ENCODE measurements at regions not wholly inside any gene's neighbourhood (a gene's known extent, or its start where the extent isn't known, plus 50 kb on each side); places are given as distances from the start of the nearest gene placed in this dataset.

- TF ChIP-seq POLR2AphosphoS5 (IDR thresholded peaks at IDR 0.05) (no peak), POLR2A (IDR thresholded peaks at IDR 0.05) (no peak)
- intact Hi-C loops (cut with DNase I; ENCODE audit: low total_unique reads), result no loop called here
- H3K27me3 ChIP-seq, result no peaks in the 10 kb centered on the region
- no peak overlapping the region for H3K27ac ChIP-seq
- H3K4me3 ChIP-seq, result no peak overlapping the region
- H3K9me3 ChIP-seq, result peaks cover 0 to 13% of the 10 kb centered on the region in 2 donors
- DNase-seq (ENCODE audit: low spot score in 2 of 2), result no peak
- H3K4me1 ChIP-seq, result no peaks in the 10 kb centered on the region
- H3K36me3 ChIP-seq, result no peaks in the 10 kb centered on the region
Observed at GRCh38 chr11:112455791-112456190, 195.1 kb upstream of the PLET1 start.

- intact Hi-C loops (cut with DNase I; ENCODE audit: low total_unique reads), result no loop called here
- Histone ChIP-seq H3K9me3 (peaks cover 0 to 13% of the 10 kb centered on the region in 2 donors), H3K4me1 (no peaks in the 10 kb centered on the region), H3K36me3 (no peaks in the 10 kb centered on the region), H3K27ac (no peak overlapping the region), H3K4me3 (no peak overlapping the region), H3K27me3 (no peaks in the 10 kb centered on the region)
- no peak for TF ChIP-seq POLR2A (IDR thresholded peaks at IDR 0.05)
- no peak for TF ChIP-seq POLR2AphosphoS5 (IDR thresholded peaks at IDR 0.05)
- TF ChIP-seq CTCF (IDR thresholded peaks at IDR 0.05), result no peak
- no peak for DNase-seq (ENCODE audit: low spot score in 2 of 2)
Observed at GRCh38 chr11:112457532-112457931, 196.9 kb upstream of the PLET1 start.

GRCh38 chr11:112459001-112459400, 198.3 kb upstream of the PLET1 start:
- Histone ChIP-seq H3K36me3 (no peaks in the 10 kb centered on the region), H3K27me3 (no peaks in the 10 kb centered on the region), H3K27ac (no peak overlapping the region), H3K9me3 (peaks cover 0 to 13% of the 10 kb centered on the region in 2 donors), H3K4me1 (no peaks in the 10 kb centered on the region), H3K4me3 (no peak overlapping the region)
- DNase-seq (ENCODE audit: low spot score in 2 of 2), result no peak
- intact Hi-C loops (cut with DNase I; ENCODE audit: low total_unique reads), result no loop called here
- TF ChIP-seq CTCF (IDR thresholded peaks at IDR 0.05) (no peak), POLR2A (IDR thresholded peaks at IDR 0.05) (no peak)

GRCh38 chr11:112460141-112460540, 199.5 kb upstream of the PLET1 start:
- no peaks in the 10 kb centered on the region for H3K4me1 ChIP-seq

GRCh38 chr11:112464949-112465348, 204.3 kb upstream of the PLET1 start:
- H3K4me1 ChIP-seq, result no peaks in the 10 kb centered on the region
- no peak overlapping the region for H3K27ac ChIP-seq
- DNase-seq (ENCODE audit: low spot score in 2 of 2), result no peak
- H3K4me3 ChIP-seq, result no peak overlapping the region
- H3K27me3 ChIP-seq, result no peaks in the 10 kb centered on the region
- TF ChIP-seq CTCF (IDR thresholded peaks at IDR 0.05) (no peak), POLR2AphosphoS5 (IDR thresholded peaks at IDR 0.05) (no peak), POLR2A (IDR thresholded peaks at IDR 0.05) (no peak)
- H3K9me3 ChIP-seq, result no peaks in the 10 kb centered on the region
- intact Hi-C loops (cut with DNase I; ENCODE audit: low total_unique reads), result no loop called here
- H3K36me3 ChIP-seq, result no peaks in the 10 kb centered on the region

More at GRCh38 chr11:112460141-112460540, 199.5 kb upstream of the PLET1 start:
- Histone ChIP-seq H3K4me3 (no peak overlapping the region), H3K27ac (no peak overlapping the region), H3K36me3 (no peaks in the 10 kb centered on the region), H3K9me3 (peaks cover 0 to 13% of the 10 kb centered on the region in 2 donors), H3K27me3 (no peaks in the 10 kb centered on the region)
- no peak for TF ChIP-seq POLR2AphosphoS5 (IDR thresholded peaks at IDR 0.05)
- no peak for TF ChIP-seq CTCF (IDR thresholded peaks at IDR 0.05)
- intact Hi-C loops (cut with DNase I; ENCODE audit: low total_unique reads), result no loop called here
- no peak for DNase-seq (ENCODE audit: low spot score in 2 of 2)

GRCh38 chr11:112465433-112466024, 204.9 kb upstream of the PLET1 start:
- Histone ChIP-seq H3K4me1 (no peaks in the 10 kb centered on the region), H3K36me3 (no peaks in the 10 kb centered on the region), H3K9me3 (no peaks in the 10 kb centered on the region), H3K27me3 (no peaks in the 10 kb centered on the region), H3K4me3 (no peak overlapping the region), H3K27ac (no peak overlapping the region)
- no peak for TF ChIP-seq POLR2AphosphoS5 (IDR thresholded peaks at IDR 0.05)
- no peak for TF ChIP-seq POLR2A (IDR thresholded peaks at IDR 0.05)
- TF ChIP-seq CTCF (IDR thresholded peaks at IDR 0.05), result no peak
- intact Hi-C loops (cut with DNase I; ENCODE audit: low total_unique reads), result no loop called here
- DNase-seq (ENCODE audit: low spot score in 2 of 2), result no peak

Measured in breast epithelium (tissue), 4 donors.